Loucy (cell line): ENCODE measurements at regions not wholly inside any gene's neighbourhood (a gene's known extent, or its start where the extent isn't known, plus 50 kb on each side); places are given as distances from the start of the nearest gene placed in this dataset.

ENCODE experiments used
- CTCF ChIP-seq: fragments of 200-600 bp; sonication (generic); conservative IDR thresholded peaks from 2 replicates; pipeline ENCODE4 v1.5.1; 2014; ENCODE audit warnings: mild to moderate bottlenecking, antibody characterized with exemption, low read length
- EZH2phosphoT487 ChIP-seq: fragments of 200-600 bp; IDR thresholded peaks from 2 replicates; pipeline ENCODE4 v1.6.1; 2018; ENCODE audit warnings: antibody characterized with exemption, mild to moderate bottlenecking, moderate library complexity, borderline replicate concordance

- TF ChIP-seq CTCF = no peak
- no peak for TF ChIP-seq EZH2phosphoT487
These were observed 58.6 kb upstream of the PAGE5 start for GRCh38 chrX:55161581-55161980.
